Activated CD4-positive, alpha-beta T cell treated with anti-CD3 and anti-CD28 coated beads, Interleukin-2, amount 50 U/mL, for 16 hours (primary cell): ENCODE measurements at regions not wholly inside any gene's neighbourhood (a gene's known extent, or its start where the extent isn't known, plus 50 kb on each side); places are given as distances from the start of the nearest gene placed in this dataset.

Experiments used
- DNase-seq: peaks from one replicate; pipeline ENCODE4 v3.0.0-alpha.2; 2020

DNA sequence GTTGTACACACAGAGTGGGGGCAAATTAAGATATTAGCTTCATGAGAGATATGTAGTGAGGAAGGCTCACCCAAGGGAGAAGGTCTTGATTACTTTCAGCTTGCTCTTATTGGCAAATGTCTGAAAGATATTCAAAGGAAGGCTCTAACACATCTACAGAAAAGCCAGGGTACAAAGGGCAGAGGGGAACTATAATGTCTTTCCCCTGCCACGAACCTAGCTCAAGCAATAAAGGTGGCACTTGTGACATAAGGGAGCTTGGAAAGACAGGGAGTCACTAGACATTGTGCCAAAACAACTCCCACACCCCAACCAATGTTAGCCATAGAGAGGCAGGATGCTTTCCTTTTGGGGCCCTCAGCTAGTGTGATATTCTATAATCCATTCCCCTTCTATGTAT lies 52.2 kb upstream of the SOX9 start:
- no peak for DNase-seq

DNA sequence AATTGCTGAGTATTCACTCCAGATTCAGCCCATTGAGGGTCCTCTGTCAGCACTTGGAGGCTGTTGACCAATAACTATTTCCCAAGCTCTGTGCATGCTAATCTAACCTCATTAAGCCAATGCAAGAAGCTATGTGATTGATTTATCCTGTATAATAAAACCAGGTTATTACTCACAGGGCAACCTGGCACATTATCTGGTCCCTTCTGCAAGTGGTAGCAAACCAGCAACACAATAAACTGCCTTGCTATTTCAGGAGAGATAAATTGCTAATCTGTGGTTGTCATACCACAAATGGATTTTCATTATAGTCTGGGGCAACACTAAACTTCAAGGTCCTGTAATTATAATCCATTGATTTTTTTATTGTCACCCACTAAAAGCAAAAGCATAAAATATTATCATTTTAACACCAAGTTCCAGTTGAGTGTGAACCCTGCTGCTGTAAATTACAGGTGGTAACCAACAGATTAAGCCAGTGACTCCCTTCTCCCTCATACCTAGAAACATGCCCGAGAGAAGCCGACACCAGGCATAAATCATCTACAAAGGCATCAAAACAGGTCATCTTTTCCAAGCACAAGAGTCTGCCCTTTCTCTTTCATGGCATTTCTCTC lies 51.1 kb upstream of the SOX9 start:
- no peak for DNase-seq
